ENCODE measurements at regions not wholly inside any gene's neighbourhood (a gene's known extent, or its start where the extent isn't known, plus 50 kb on each side); places are given as distances from the start of the nearest gene placed in this dataset.

GRCh38 chr4:156686120-156686519 is 285.5 kb downstream of the PDGFC start:
- no peak overlapping the region for H3K4me2 ChIP-seq (ENCODE audit: insufficient read depth, low read length)
- no peak overlapping the region for H3K27ac ChIP-seq (ENCODE audit: low read length)
- no peak for TF ChIP-seq EZH2 (IDR thresholded peaks at IDR 0.05; ENCODE audit: borderline replicate concordance, low read depth, low read length, severe bottlenecking)
- TF ChIP-seq, protein P1, sequence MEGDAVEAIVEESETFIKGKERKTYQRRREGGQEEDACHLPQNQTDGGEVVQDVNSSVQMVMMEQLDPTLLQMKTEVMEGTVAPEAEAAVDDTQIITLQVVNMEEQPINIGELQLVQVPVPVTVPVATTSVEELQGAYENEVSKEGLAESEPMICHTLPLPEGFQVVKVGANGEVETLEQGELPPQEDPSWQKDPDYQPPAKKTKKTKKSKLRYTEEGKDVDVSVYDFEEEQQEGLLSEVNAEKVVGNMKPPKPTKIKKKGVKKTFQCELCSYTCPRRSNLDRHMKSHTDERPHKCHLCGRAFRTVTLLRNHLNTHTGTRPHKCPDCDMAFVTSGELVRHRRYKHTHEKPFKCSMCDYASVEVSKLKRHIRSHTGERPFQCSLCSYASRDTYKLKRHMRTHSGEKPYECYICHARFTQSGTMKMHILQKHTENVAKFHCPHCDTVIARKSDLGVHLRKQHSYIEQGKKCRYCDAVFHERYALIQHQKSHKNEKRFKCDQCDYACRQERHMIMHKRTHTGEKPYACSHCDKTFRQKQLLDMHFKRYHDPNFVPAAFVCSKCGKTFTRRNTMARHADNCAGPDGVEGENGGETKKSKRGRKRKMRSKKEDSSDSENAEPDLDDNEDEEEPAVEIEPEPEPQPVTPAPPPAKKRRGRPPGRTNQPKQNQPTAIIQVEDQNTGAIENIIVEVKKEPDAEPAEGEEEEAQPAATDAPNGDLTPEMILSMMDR (IDR thresholded peaks at IDR 0.05; ENCODE audit: borderline replicate concordance, extremely low read depth, low read length, poor library complexity, severe bottlenecking) = no peak

DNA sequence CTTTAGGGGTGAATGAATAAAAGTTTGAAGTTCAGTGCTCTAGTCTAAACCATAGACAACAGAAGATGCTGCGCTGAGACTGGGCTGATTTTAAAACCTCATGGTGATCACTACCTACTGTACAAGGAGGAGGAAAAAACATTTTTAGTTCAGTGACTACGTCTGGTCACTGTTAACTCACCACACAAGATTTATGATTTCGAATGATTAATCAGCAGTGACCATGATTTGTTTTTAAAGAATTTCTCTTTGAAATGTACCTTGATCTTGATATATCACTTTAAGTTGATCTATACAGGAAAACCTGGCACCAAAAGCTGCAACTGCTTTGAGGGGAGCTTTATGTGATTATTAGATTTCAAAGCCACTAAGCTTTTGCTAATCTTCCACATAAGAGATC is 286.3 kb downstream of the PDGFC start:
- DNase-seq (no peak), ATAC-seq (ENCODE audit: insufficient read depth, low read depth) (no peak)
- Histone ChIP-seq H3K4me3 (ENCODE audit: low read depth in 1 of 2, low read length in 2 of 2) (no peak overlapping the region), H4K20me1 (ENCODE audit: insufficient read depth, low read length) (no peaks in the 10 kb centered on the region), H3K79me2 (ENCODE audit: insufficient read depth, low read length) (no peaks in the 10 kb centered on the region), H3K4me2 (ENCODE audit: insufficient read depth, low read length) (no peak overlapping the region), H3K27ac (ENCODE audit: low read length) (no peak overlapping the region), H3K9ac (ENCODE audit: low read depth, low read length) (no peak overlapping the region), H3K9me3 (ENCODE audit: insufficient read depth, low read length, severe bottlenecking) (no peaks in the 10 kb centered on the region), H3K36me3 (ENCODE audit: insufficient read depth, low read length) (no peaks in the 10 kb centered on the region), H2AFZ (ENCODE audit: low read depth, low read length) (no peak overlapping the region), H3K4me1 (ENCODE audit: insufficient read depth, low read length) (no peaks in the 10 kb centered on the region), H3K27me3 (ENCODE audit: insufficient read depth, low read length, poor library complexity) (no peaks in the 10 kb centered on the region)
- no peak for TF ChIP-seq EZH2 (IDR thresholded peaks at IDR 0.05; ENCODE audit: borderline replicate concordance, low read depth, low read length, severe bottlenecking)
- TF ChIP-seq, protein P1 (IDR thresholded peaks at IDR 0.05; ENCODE audit: borderline replicate concordance, extremely low read depth, low read length, poor library complexity, severe bottlenecking) = no peak

More at GRCh38 chr4:156686120-156686519, 285.5 kb downstream of the PDGFC start:
- no peak overlapping the region for H3K4me3 ChIP-seq (ENCODE audit: low read depth in 1 of 2, low read length in 2 of 2)
- no peak overlapping the region for H3K9ac ChIP-seq (ENCODE audit: low read depth, low read length)
- H3K36me3 ChIP-seq (ENCODE audit: insufficient read depth, low read length) = no peaks in the 10 kb centered on the region
- no peaks in the 10 kb centered on the region for H3K4me1 ChIP-seq (ENCODE audit: insufficient read depth, low read length)
- no peak for DNase-seq
- no peaks in the 10 kb centered on the region for H4K20me1 ChIP-seq (ENCODE audit: insufficient read depth, low read length)
- no peaks in the 10 kb centered on the region for H3K79me2 ChIP-seq (ENCODE audit: insufficient read depth, low read length)
- H2AFZ ChIP-seq (ENCODE audit: low read depth, low read length) = no peak overlapping the region
- H3K9me3 ChIP-seq (ENCODE audit: insufficient read depth, low read length, severe bottlenecking) = no peaks in the 10 kb centered on the region
- no peak for ATAC-seq (ENCODE audit: insufficient read depth, low read depth)
- no peaks in the 10 kb centered on the region for H3K27me3 ChIP-seq (ENCODE audit: insufficient read depth, low read length, poor library complexity)

DNA sequence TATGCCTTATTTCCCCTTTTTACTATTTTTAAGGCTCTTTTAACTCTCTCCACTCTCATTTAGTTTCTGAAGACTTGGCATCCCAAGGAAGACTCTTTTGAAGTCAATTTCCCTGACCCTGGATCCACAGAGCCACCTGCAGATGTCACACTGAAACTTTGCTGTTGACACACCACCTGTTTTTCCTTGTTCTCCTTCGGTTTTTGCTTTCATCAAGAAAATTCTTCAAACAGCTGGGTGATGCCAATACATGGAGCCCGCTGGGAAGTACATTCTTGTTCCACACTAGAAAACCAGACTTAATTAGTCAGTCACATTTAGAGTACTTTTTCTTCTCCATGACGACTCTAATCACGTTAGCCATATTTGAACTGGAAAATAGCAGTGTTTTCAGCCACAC is 293.9 kb downstream of the PDGFC start:
- no peaks in the 10 kb centered on the region for H4K20me1 ChIP-seq (ENCODE audit: insufficient read depth, low read length)
- H3K4me3 ChIP-seq (ENCODE audit: low read depth in 1 of 2, low read length in 2 of 2) = no peak overlapping the region
- ATAC-seq (ENCODE audit: insufficient read depth, low read depth) (no peak), DNase-seq (no peak)
- no peaks in the 10 kb centered on the region for H3K4me1 ChIP-seq (ENCODE audit: insufficient read depth, low read length)
- no peak overlapping the region for H3K9ac ChIP-seq (ENCODE audit: low read depth, low read length)
- H2AFZ ChIP-seq (ENCODE audit: low read depth, low read length) = no peak overlapping the region
- no peaks in the 10 kb centered on the region for H3K36me3 ChIP-seq (ENCODE audit: insufficient read depth, low read length)
- no peaks in the 10 kb centered on the region for H3K27me3 ChIP-seq (ENCODE audit: insufficient read depth, low read length, poor library complexity)
- no peak for TF ChIP-seq EZH2 (IDR thresholded peaks at IDR 0.05; ENCODE audit: borderline replicate concordance, low read depth, low read length, severe bottlenecking)
- TF ChIP-seq, protein P1 (IDR thresholded peaks at IDR 0.05; ENCODE audit: borderline replicate concordance, extremely low read depth, low read length, poor library complexity, severe bottlenecking) = no peak
- no peaks in the 10 kb centered on the region for H3K79me2 ChIP-seq (ENCODE audit: insufficient read depth, low read length)
- H3K9me3 ChIP-seq (ENCODE audit: insufficient read depth, low read length, severe bottlenecking) = no peaks in the 10 kb centered on the region
- no peak overlapping the region for H3K4me2 ChIP-seq (ENCODE audit: insufficient read depth, low read length)
- no peak overlapping the region for H3K27ac ChIP-seq (ENCODE audit: low read length)

DNA sequence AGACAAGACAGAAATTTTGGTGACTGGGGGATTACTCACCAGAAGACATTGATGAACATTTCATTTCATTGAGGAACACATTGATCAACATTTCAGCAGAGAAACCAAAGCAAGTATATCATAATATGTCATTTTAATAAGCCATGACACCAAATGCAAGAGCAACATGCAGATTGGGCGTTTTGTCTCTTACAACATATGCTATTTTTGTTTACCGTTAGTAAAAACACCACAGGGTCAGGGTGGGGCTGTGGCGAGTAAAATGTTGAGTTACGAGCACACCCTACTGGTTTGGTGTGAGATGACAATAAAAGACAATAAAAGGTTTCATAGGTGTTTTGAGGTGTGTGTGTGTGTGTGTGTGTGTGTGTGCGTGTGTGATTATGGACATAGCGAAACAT is 294.5 kb downstream of the PDGFC start:
- H3K9ac ChIP-seq (ENCODE audit: low read depth, low read length) = no peak overlapping the region
- H3K79me2 ChIP-seq (ENCODE audit: insufficient read depth, low read length) = no peaks in the 10 kb centered on the region
- TF ChIP-seq, protein P1 (IDR thresholded peaks at IDR 0.05; ENCODE audit: borderline replicate concordance, extremely low read depth, low read length, poor library complexity, severe bottlenecking) = no peak
- no peak for TF ChIP-seq EZH2 (IDR thresholded peaks at IDR 0.05; ENCODE audit: borderline replicate concordance, low read depth, low read length, severe bottlenecking)
- H3K27ac ChIP-seq (ENCODE audit: low read length) = no peak overlapping the region
- no peaks in the 10 kb centered on the region for H4K20me1 ChIP-seq (ENCODE audit: insufficient read depth, low read length)
- DNase-seq (no peak), ATAC-seq (ENCODE audit: insufficient read depth, low read depth) (no peak)
- no peaks in the 10 kb centered on the region for H3K4me1 ChIP-seq (ENCODE audit: insufficient read depth, low read length)
- no peak overlapping the region for H2AFZ ChIP-seq (ENCODE audit: low read depth, low read length)
- H3K4me2 ChIP-seq (ENCODE audit: insufficient read depth, low read length) = no peak overlapping the region
- H3K36me3 ChIP-seq (ENCODE audit: insufficient read depth, low read length) = no peaks in the 10 kb centered on the region
- no peak overlapping the region for H3K4me3 ChIP-seq (ENCODE audit: low read depth in 1 of 2, low read length in 2 of 2)
- no peaks in the 10 kb centered on the region for H3K27me3 ChIP-seq (ENCODE audit: insufficient read depth, low read length, poor library complexity)
- no peaks in the 10 kb centered on the region for H3K9me3 ChIP-seq (ENCODE audit: insufficient read depth, low read length, severe bottlenecking)
